NCI-H82 treated with DMSO at 0.1 percent for 48 hours (cell line): ENCODE measurements at regions not wholly inside any gene's neighbourhood (a gene's known extent, or its start where the extent isn't known, plus 50 kb on each side); places are given as distances from the start of the nearest gene placed in this dataset.
A peak's percentile ranks its signal among the peaks of the same experiment; 100 is the strongest.

Experiments used
- DNase-seq: peaks from one replicate; lab custom pipeline; 2025; ENCODE audit not compliant: unreplicated experiment; lab: John Stamatoyannopoulos, UW

- DNase-seq: no peak
Observed at GRCh38 chr1:175865041-175865766, 121.8 kb upstream of the TNR start.

- no peak for DNase-seq
Observed at GRCh38 chr1:175864625-175865024, 121.2 kb upstream of the TNR start.

- DNase-seq: no peak
Observed at GRCh38 chr1:175864183-175864582, 120.8 kb upstream of the TNR start.

- DNase-seq: no peak
Observed at GRCh38 chr1:175863299-175864050, 120.1 kb upstream of the TNR start.

GRCh38 chr1:175862408-175862807 is 119.0 kb upstream of the TNR start:
- DNase-seq: no peak

GRCh38 chr1:175861626-175862367 is 118.4 kb upstream of the TNR start:
- DNase-seq: no peak

- no peak for DNase-seq
Observed at GRCh38 chr1:175857756-175858155, 114.4 kb upstream of the TNR start.

- DNase-seq: no peak
Observed at GRCh38 chr1:175853681-175854080, 110.3 kb upstream of the TNR start.

GRCh38 chr1:175851749-175852148 is 108.4 kb upstream of the TNR start:
- DNase-seq: no peak

GRCh38 chr1:175848329-175848728 is 104.9 kb upstream of the TNR start:
- no peak for DNase-seq

- DNase-seq: no peak
Observed at GRCh38 chr1:175845985-175846384, 102.6 kb upstream of the TNR start.

GRCh38 chr1:175845338-175845737 is 101.9 kb upstream of the TNR start:
- DNase-seq: no peak

GRCh38 chr1:175844877-175845276 is 101.5 kb upstream of the TNR start:
- no peak for DNase-seq

GRCh38 chr1:175842550-175842949 is 99.2 kb upstream of the TNR start:
- DNase-seq: no peak

- DNase-seq: peak; percentile 82
Observed at GRCh38 chr1:175841738-175842187, 98.4 kb upstream of the TNR start.

GRCh38 chr1:175840787-175841186 is 97.4 kb upstream of the TNR start:
- no peak for DNase-seq

GRCh38 chr1:175839779-175840669 is 96.6 kb upstream of the TNR start:
- DNase-seq: peak; percentile 79

GRCh38 chr1:175834597-175834996 is 91.2 kb upstream of the TNR start:
- no peak for DNase-seq

GRCh38 chr1:175833951-175834350 is 90.6 kb upstream of the TNR start:
- DNase-seq: no peak

GRCh38 chr1:175833502-175833901 is 90.1 kb upstream of the TNR start:
- no peak for DNase-seq

- no peak for DNase-seq
Observed at GRCh38 chr1:175830500-175830899, 87.1 kb upstream of the TNR start.
